ENCODE measurements at regions not wholly inside any gene's neighbourhood (a gene's known extent, or its start where the extent isn't known, plus 50 kb on each side); places are given as distances from the start of the nearest gene placed in this dataset.

DNA sequence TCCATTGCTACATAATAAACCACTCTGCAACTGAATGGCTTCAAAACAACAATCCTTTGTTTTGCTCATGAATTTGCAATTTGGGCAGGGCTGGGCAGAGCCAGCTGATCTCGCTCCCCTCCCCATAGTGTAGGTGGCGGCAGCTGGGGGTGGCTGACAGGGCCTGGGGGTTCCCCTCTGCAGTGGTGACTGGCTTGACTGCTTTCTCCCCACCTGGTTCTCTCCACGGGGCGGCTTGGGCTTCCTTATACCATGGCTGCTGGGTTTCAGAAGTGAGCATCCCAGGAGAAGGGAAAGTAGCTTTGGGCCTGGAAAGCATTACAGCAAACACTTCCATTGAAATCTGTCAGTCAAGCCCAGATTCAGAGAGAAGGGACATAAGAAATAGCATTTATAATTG lies 129.7 kb upstream of the ZBTB40 start:
- no peak overlapping the region for H3K4me3 ChIP-seq (ENCODE audit: low read depth, low read length)
- DNase-seq (ENCODE audit: low read depth) = no peak
- TF ChIP-seq, protein P1, sequence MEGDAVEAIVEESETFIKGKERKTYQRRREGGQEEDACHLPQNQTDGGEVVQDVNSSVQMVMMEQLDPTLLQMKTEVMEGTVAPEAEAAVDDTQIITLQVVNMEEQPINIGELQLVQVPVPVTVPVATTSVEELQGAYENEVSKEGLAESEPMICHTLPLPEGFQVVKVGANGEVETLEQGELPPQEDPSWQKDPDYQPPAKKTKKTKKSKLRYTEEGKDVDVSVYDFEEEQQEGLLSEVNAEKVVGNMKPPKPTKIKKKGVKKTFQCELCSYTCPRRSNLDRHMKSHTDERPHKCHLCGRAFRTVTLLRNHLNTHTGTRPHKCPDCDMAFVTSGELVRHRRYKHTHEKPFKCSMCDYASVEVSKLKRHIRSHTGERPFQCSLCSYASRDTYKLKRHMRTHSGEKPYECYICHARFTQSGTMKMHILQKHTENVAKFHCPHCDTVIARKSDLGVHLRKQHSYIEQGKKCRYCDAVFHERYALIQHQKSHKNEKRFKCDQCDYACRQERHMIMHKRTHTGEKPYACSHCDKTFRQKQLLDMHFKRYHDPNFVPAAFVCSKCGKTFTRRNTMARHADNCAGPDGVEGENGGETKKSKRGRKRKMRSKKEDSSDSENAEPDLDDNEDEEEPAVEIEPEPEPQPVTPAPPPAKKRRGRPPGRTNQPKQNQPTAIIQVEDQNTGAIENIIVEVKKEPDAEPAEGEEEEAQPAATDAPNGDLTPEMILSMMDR (IDR thresholded peaks at IDR 0.05; ENCODE audit: low read depth, low read length, missing control alignments) = no peak

DNA sequence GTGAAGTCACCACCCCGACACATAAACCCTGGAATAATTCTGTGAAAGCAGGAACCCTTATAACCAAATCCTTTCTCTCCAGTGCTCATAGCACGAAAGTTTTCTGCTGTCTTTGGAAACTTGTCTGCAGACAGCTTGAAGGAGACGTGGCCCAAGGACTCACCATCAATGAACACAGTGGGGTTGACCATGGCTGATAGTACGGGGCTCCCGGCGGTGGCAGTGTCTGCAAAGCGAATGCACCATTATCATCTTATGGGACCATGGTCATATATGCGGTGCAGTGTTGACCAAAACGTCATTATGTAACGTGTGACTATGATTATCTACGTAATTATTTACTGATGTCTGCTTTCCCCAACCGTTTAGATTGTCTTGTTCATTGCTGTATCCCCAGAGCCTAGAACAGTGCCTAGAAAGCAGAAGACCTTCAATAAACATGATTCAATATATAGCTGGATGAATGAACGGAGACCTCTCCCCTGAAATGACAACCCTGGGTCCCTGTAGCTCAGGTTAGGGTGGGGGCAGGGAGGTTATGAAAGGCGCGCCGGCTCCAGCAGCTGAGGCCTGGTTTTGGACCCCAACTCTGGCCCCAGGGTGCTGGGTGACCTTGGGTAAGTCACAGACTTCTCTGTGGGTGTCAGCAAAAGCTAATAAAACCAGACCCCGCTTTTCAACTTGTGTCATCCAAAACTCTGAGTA lies 128.4 kb upstream of the ZBTB40 start:
- TF ChIP-seq, protein P1 (IDR thresholded peaks at IDR 0.05; ENCODE audit: low read depth, low read length, missing control alignments) = no peak

DNA sequence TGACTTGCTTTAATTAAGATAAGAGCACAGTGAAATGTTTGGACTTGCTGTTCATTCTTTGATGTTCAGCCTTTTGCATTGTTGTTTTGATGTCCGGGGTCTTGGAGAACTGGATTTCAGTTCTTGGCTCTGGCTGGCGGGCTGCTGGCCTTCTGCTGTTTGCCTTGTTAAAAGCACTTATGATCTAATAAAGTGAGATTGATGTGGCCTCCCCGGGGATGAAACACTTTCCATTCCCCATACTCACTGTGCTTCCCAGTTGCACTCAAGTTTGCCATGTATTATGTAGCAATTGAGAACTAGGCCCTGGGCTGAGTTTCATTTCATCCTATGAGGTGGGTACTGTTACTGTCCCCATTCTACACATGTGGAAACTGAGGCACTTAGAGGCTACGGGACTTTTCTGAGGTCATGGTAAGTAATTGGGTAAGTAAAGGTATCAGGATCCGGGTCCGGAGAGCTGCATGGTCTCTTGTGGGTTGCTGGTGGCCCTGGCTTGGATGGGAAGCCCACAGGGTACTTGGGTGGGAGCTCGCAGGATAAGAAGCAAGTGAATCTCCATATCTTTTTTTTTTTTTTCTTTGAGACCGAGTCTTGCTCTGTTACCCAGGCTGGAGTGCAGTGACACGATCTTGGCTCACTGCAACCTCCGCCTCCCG lies 127.7 kb upstream of the ZBTB40 start:
- DNase-seq (ENCODE audit: low read depth) = no peak
- TF ChIP-seq, protein P1 (IDR thresholded peaks at IDR 0.05; ENCODE audit: low read depth, low read length, missing control alignments) = no peak

More for the DNA sequence above, 128.4 kb upstream of the ZBTB40 start:
- H3K4me3 ChIP-seq (ENCODE audit: low read depth, low read length) = no peak overlapping the region
- no peak for DNase-seq (ENCODE audit: low read depth)

DNA sequence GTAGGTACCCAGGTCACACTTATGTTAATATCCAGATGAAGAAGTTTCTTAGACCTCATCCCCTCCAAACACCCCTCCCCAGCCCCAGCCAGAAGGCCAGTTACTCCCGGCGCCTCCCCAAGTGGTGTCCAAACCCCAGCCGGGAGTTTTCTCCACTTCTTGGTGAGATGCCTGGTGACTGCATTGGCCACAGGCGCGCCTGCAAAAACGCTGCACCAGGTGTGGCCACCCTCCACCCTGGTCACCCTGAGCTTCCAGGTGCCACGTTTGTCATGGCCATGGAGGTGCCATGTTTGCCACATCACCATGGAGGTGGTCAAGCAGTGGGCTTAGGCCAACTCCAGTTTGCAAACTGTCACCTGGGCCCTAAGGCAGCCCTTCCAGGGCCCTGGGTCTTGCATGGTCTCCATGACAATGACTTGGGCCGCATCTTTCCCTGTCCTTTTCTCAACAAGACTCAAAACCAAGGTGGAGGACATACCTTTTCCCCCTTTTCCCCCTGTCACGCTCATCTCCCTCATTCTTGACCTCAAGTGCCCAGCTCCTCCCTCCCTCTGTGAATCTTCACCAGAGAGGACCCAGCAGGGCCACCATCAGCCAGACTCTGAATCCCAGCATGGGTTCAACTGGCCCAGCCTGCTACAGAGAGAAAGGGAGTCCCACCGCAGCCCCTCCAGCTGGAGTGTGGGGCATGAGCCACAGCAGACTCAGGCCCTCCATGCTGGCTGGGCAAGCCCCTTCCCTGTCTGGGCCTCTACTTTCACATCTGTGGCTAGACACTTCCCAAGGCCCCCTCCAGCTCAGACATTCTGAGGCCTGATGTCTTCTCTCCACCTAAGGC lies 125.9 kb upstream of the ZBTB40 start:
- TF ChIP-seq, protein P1 (IDR thresholded peaks at IDR 0.05; ENCODE audit: low read depth, low read length, missing control alignments) = no peak
- DNase-seq (ENCODE audit: low read depth) = no peak
- H3K4me3 ChIP-seq (ENCODE audit: low read depth, low read length) = no peak overlapping the region

More for the DNA sequence above, 127.7 kb upstream of the ZBTB40 start:
- H3K4me3 ChIP-seq (ENCODE audit: low read depth, low read length) = no peak overlapping the region

DNA sequence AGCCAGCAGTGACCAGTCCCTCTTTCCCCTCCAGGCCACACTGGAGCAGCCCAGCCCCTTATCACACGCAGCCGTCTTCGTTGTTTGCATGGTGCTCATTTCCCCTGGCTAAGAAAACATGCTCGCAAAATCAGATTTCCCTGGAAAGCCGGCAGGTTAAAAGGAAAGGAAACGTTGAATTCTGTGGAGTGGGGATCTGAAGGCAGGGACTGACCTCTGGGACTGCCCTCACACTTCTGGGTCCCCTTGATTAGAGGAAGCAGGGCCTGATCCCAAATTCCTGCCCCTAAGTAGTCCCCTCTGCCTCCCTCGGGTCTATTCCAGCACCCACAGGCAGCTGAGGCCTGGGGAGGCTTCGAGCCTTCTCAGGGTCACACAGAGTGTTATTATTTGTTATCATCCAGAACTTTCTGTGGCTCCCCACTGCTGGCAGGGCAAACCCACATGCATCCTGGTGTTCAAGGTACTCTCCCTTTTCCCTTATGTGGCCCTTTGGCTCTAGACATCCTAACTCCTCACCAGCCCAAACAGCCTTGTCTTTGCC lies 125.2 kb upstream of the ZBTB40 start:
- DNase-seq (ENCODE audit: low read depth) = no peak
- TF ChIP-seq, protein P1 (IDR thresholded peaks at IDR 0.05; ENCODE audit: low read depth, low read length, missing control alignments) = no peak
- H3K4me3 ChIP-seq (ENCODE audit: low read depth, low read length) = no peak overlapping the region

DNA sequence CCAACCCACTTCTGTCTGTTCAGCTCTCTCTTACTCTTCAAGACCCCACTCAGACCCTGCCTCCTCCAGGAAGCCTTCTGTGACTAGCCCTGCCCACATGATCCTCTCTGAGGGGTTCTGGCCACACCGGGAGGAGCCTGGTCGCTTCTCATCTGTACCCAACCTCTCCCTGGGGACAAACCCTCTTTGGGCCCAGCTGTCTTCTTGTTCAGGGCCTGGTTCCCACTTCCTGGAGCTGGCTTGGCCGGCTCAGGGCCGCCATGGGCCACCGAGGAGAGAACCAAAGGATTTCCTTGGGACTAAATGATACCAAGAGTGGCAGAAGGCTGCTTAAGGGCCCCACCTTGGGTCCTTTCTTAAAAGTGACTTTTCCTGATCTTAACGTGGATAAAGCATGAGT lies 124.7 kb upstream of the ZBTB40 start:
- no peak for DNase-seq (ENCODE audit: low read depth)
- no peak overlapping the region for H3K4me3 ChIP-seq (ENCODE audit: low read depth, low read length)
- TF ChIP-seq, protein P1 (IDR thresholded peaks at IDR 0.05; ENCODE audit: low read depth, low read length, missing control alignments) = no peak
